Aorta (tissue), 5 donors: ENCODE measurements at regions not wholly inside any gene's neighbourhood (a gene's known extent, or its start where the extent isn't known, plus 50 kb on each side); places are given as distances from the start of the nearest gene placed in this dataset.

Experiments
- ATAC-seq: fragments of 200-7000 bp; cut with Tn5 transposase; one replicate; pipeline ENCODE4 v1.9.1; 2022; ENCODE audit warnings: moderate library complexity; ENCODE audit not compliant: low FRiP score
- DNase-seq, 2 donors: peaks; one replicate each; pipeline ENCODE4 v3.0.0-alpha.2; 2020
- H3K27ac ChIP-seq, 2 donors: one replicate each; pipeline ENCODE4 v1.5.1; 2013; ENCODE audit warnings: low read length in 2 of 2, mild to moderate bottlenecking in 2 of 2, moderate library complexity in 2 of 2, control low read depth in 1 of 2, inconsistent platforms in 1 of 2, low read depth in 1 of 2
- H3K27me3 ChIP-seq, 2 donors: one replicate each; pipeline ENCODE4 v1.6.1; 2013; ENCODE audit warnings: control low read depth in 1 of 2, low read length in 1 of 2, mild to moderate bottlenecking in 1 of 2, moderate library complexity in 1 of 2; ENCODE audit not compliant: insufficient read depth in 2 of 2, control insufficient read depth in 1 of 2
- H3K36me3 ChIP-seq, 2 donors: one replicate each; pipeline ENCODE4 v1.6.1; 2013; ENCODE audit warnings: control low read depth in 1 of 2, low read length in 1 of 2, mild to moderate bottlenecking in 1 of 2; ENCODE audit not compliant: insufficient read depth in 2 of 2, control insufficient read depth in 1 of 2
- H3K4me1 ChIP-seq, 2 donors: one replicate each; pipeline ENCODE4 v1.6.1; 2013; ENCODE audit warnings: low read length in 2 of 2, control low read depth in 1 of 2, mild to moderate bottlenecking in 1 of 2, moderate library complexity in 1 of 2; ENCODE audit not compliant: insufficient read depth in 2 of 2, control insufficient read depth in 1 of 2
- H3K4me3 ChIP-seq, 2 donors: one replicate each; pipeline ENCODE4 v1.5.1; 2013; ENCODE audit warnings: low read length in 2 of 2, control low read depth in 1 of 2, mild to moderate bottlenecking in 1 of 2
- H3K9me3 ChIP-seq: one replicate; pipeline ENCODE4 v1.6.1; 2013; ENCODE audit warnings: mild to moderate bottlenecking, low read length; ENCODE audit not compliant: control insufficient read depth
- WGBS, 2 donors: extraction: QIAGEN DNeasy Blood & Tissue Kit; methylation state at CpG; one replicate each; pipeline ENCODE4 v1.1.7; 2013; 5-methylcytosine and 5-hydroxymethylcytosine counted together
- intact Hi-C, 2 donors: fragments of 100-400 bp; cut with DNase I; formaldehyde crosslinking; loops; one replicate each; pipeline versions ENCODE4 v1.14.2 to v1.15.0; 2022
- donor health status: healthy with polysubstance abuse.
- donor health status: Bipolar disorder and iron deficiency.
- donor health status: DM: no; HTN: no; CAD: no.
- donor health status: DM: no; HTN: no; CAD: no.
- donor health status: DM: yes; HTN: yes; CAD: no.

DNA sequence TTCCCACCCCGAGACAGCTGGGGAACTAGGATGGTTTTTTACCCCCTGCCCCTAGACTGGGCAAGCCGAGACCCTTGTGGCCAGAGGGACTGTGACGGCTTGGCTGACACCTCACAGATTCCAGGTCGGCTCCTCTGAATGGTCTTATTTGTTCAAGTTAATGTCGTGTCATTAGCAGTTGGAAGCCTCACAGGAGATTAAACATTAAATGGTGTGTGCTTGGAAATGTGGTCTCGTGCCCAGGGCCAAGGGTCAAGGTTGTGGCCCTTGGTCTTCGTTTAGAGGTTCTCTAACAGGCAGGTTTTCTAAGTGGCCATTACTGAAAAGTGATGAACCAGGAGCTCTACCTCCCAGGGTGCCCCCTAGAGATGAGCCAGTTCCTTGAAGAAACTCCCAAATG is 61.2 kb upstream of the RXRA start:
- Histone ChIP-seq H3K27ac (no peak overlapping the region), H3K9me3 (no peaks in the 10 kb centered on the region), H3K4me1 (no peaks in the 10 kb centered on the region), H3K27me3 (no peaks in the 10 kb centered on the region), H3K4me3 (no peak overlapping the region), H3K36me3 (no peaks in the 10 kb centered on the region)
- 91 to 92% methylated on average over 7 of the region's 7 CpGs for WGBS, 2 donors
- no peak for DNase-seq
- intact Hi-C loops = no loop called here
- ATAC-seq = no peak

DNA sequence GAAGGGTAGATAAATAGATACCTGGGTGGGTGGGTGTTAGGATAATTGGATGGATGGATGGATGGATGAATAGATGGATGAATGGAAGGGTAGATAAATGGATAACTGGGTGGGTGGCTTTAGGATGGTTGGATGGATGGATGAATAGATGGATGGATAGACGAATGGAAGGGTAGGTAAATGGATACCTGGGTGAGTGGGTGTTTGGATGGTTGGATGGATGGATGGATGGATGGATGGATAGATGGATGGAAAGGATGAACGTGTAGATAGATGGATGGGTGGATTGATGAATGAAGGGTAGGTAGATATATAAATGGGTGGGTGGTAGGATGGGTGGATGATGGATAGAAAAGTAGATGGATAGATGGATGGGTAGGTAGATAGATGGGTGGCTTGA is 59.8 kb upstream of the RXRA start:
- DNase-seq = no peak
- no peaks in the 10 kb centered on the region for H3K27me3 ChIP-seq
- H3K4me3 ChIP-seq = no peak overlapping the region
- H3K27ac ChIP-seq = no peak overlapping the region
- no peaks in the 10 kb centered on the region for H3K4me1 ChIP-seq
- H3K36me3 ChIP-seq = no peaks in the 10 kb centered on the region
- ATAC-seq = no peak
- intact Hi-C loops = no loop called here
- H3K9me3 ChIP-seq = no peaks in the 10 kb centered on the region
- WGBS, 2 donors = 92% methylated on average over 2 of the region's 2 CpGs

GRCh38 chr9:134267305-134267880 is 58.9 kb upstream of the RXRA start:
- intact Hi-C loops = no loop called here
- Histone ChIP-seq H3K4me1 (no peaks in the 10 kb centered on the region), H3K4me3 (no peak overlapping the region), H3K36me3 (no peaks in the 10 kb centered on the region), H3K27me3 (no peaks in the 10 kb centered on the region), H3K9me3 (no peaks in the 10 kb centered on the region), H3K27ac (no peak overlapping the region)
- WGBS, 2 donors = 83 to 87% methylated on average over 10 to 11 of the region's 11 CpGs
- no peak for ATAC-seq
- no peak for DNase-seq

- 85 to 88% methylated on average over 28 of the region's 28 CpGs for WGBS, 2 donors
- Histone ChIP-seq H3K4me3 (no peak overlapping the region), H3K4me1 (no peaks in the 10 kb centered on the region), H3K27me3 (no peaks in the 10 kb centered on the region), H3K36me3 (no peaks in the 10 kb centered on the region), H3K9me3 (no peaks in the 10 kb centered on the region), H3K27ac (no peak overlapping the region)
- intact Hi-C loops = no loop called here
- DNase-seq (no peak), ATAC-seq (no peak)
Measured at GRCh38 chr9:134267881-134268724, 58.2 kb upstream of the RXRA start.

DNA sequence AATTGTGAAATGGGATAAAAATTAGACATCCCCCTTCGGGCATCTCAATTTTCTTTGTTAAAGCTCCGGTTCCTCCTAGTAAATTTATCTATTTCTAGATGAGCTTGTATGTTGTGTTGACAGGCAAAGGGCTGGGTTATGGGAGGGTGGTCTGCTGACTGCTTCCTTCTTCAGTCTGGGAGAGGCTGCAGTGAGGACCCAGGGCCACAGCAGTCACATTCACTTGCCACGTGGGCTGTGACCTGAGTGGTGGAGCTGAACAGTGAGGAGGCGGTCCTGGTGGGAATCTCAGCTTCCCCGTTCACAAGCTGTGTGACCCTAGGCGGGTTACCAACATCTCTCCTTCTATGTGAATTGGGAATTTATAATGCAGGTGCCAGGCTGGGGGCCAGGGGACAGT is 57.5 kb upstream of the RXRA start:
- H3K4me1 ChIP-seq = no peaks in the 10 kb centered on the region
- H3K9me3 ChIP-seq = no peaks in the 10 kb centered on the region
- ATAC-seq (no peak), DNase-seq (no peak)
- 92 to 93% methylated on average over 6 of the region's 6 CpGs for WGBS, 2 donors
- no peak overlapping the region for H3K27ac ChIP-seq
- intact Hi-C loops = no loop called here
- H3K4me3 ChIP-seq = no peak overlapping the region
- no peaks in the 10 kb centered on the region for H3K27me3 ChIP-seq
- H3K36me3 ChIP-seq = no peaks in the 10 kb centered on the region

DNA sequence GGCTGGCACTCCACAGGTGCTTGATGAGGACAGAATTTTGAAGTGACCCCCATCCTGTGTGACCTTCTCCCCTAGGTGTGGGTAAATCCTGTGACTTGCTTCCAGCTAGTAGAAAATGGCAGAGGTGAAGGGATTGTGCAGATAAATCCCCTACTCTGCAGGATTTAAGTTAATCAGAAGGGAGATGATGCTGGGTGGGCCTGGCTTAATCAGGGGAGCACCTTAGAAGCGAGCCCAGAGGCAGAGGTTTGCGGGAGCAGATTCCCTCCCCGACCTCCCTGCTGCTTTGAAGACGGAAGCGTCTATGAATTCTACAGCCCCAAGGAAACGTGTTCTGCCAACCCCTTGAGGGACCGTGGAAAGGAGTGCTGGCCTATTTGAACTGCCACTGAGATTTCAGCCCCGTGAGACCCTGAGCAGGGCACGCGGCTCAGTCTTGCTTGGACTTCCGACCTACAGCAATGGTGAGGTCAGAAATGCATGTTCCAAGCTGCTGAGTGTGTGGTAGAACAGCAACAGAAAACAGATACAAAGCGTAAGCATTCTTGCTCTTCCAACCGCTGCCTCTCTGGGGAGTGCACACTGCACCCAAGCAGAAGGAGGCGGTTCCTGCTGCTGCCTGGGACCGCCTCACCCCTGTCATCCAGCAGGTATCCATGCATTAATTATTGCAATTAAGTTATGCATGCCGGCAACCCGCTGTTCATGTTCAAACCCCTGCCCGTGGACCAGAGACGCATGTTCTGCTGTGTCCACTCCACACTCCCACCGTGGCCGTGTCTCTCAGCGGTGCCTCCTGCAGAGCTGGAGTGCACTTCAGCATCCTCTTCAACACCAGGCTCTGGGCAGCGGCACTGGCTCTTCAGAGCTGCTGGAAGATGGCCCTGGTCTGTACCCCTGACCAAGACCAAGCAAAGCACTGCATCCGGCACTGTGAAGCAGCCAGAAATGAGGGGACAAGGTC is 54.6 kb upstream of the RXRA start:
- Histone ChIP-seq H3K36me3 (no peaks in the 10 kb centered on the region), H3K27ac (no peak overlapping the region), H3K4me1 (no peaks in the 10 kb centered on the region), H3K27me3 (no peaks in the 10 kb centered on the region), H3K4me3 (no peak overlapping the region), H3K9me3 (no peaks in the 10 kb centered on the region)
- intact Hi-C loops = no loop called here
- WGBS, 2 donors = 64 to 76% methylated on average over 24 of the region's 24 CpGs
- DNase-seq (no peak), ATAC-seq (no peak)

- 48 to 55% methylated on average over 20 to 21 of the region's 21 CpGs for WGBS, 2 donors
- no peak for ATAC-seq
- intact Hi-C loops = no loop called here
Measured at GRCh38 chr9:134272302-134273023, 53.8 kb upstream of the RXRA start.

GRCh38 chr9:134273647-134274046 is 52.6 kb upstream of the RXRA start:
- intact Hi-C loops = no loop called here
- Histone ChIP-seq H3K27me3 (no peaks in the 10 kb centered on the region), H3K9me3 (no peaks in the 10 kb centered on the region), H3K4me1 (no peaks in the 10 kb centered on the region), H3K27ac (no peak overlapping the region), H3K4me3 (no peak overlapping the region), H3K36me3 (no peaks in the 10 kb centered on the region)
- ATAC-seq = no peak
- no peak for DNase-seq
- WGBS, 2 donors = 97 to 98% methylated on average over 5 of the region's 5 CpGs

More at GRCh38 chr9:134272302-134273023, 53.8 kb upstream of the RXRA start:
- Histone ChIP-seq H3K27me3 (no peaks in the 10 kb centered on the region), H3K4me1 (no peaks in the 10 kb centered on the region), H3K27ac (no peak overlapping the region), H3K9me3 (no peaks in the 10 kb centered on the region), H3K4me3 (no peak overlapping the region), H3K36me3 (no peaks in the 10 kb centered on the region)
- DNase-seq = no peak
